ENCODE measurements at regions not wholly inside any gene's neighbourhood (a gene's known extent, or its start where the extent isn't known, plus 50 kb on each side); places are given as distances from the start of the nearest gene placed in this dataset.

GRCh38 chr19:22517496-22518411, 95.6 kb upstream of the ZNF98 start:
- TF ChIP-seq CTCF (IDR thresholded peaks at IDR 0.05; ENCODE audit: borderline replicate concordance, extremely low read depth, low read length, poor library complexity, severe bottlenecking) (no peak), EZH2 (IDR thresholded peaks at IDR 0.05; ENCODE audit: borderline replicate concordance, low read depth, low read length, severe bottlenecking) (no peak)
